ENCODE measurements at regions not wholly inside any gene's neighbourhood (a gene's known extent, or its start where the extent isn't known, plus 50 kb on each side); places are given as distances from the start of the nearest gene placed in this dataset.

DNA sequence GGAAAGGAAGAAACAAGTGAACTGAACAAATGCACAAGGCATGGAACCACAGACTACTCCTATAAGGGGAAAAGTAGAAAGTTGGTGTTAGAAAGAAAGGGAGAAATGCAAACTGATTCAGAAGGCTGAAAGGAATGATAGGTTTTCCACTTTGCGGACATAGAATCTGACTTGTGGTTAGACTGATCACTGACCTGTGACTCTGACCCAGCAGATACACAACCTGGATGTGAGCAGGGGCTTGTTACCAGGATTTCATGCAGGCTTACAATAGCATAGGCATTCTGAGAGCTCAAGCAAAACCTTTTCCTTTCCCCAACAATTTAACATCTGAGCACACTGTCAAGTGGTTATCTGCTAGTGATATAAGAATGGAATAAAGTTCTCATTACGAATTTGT, 237.0 kb upstream of the CDH20 start:
- Mint-ChIP-seq H3K4me1 (no peaks in the 10 kb centered on the region), H3K36me3 (no peaks in the 10 kb centered on the region), H3K27me3 (no peaks in the 10 kb centered on the region), H3K9me3 (no peaks in the 10 kb centered on the region), H3K27ac (no peak overlapping the region), H3K4me3 (no peak overlapping the region)
- ATAC-seq, result no peak

DNA sequence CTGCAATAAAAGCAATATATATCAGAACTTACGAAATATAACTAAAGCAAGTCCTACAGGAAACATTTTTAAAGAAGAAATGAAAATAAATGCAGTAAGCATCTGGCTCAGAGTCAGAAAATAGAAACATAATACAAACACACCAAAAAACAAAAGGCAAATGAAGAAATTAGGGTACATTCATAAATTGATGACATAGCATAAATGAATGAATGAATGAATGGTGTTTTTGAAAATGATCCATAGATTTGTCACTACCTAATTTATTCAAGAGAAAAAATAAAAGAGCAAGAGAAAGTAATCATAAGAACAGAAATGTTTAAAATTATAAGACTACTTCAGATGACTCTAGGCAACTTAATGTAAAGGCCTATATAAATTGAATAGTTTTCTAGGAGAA, 226.1 kb upstream of the CDH20 start:
- H3K27ac Mint-ChIP-seq, result no peak overlapping the region
- peaks cover 3% of the 10 kb centered on the region for H3K9me3 Mint-ChIP-seq
- no peaks in the 10 kb centered on the region for H3K36me3 Mint-ChIP-seq
- no peak overlapping the region for H3K4me3 Mint-ChIP-seq
- H3K27me3 Mint-ChIP-seq, result no peaks in the 10 kb centered on the region
- no peaks in the 10 kb centered on the region for H3K4me1 Mint-ChIP-seq
- no peak for ATAC-seq

DNA sequence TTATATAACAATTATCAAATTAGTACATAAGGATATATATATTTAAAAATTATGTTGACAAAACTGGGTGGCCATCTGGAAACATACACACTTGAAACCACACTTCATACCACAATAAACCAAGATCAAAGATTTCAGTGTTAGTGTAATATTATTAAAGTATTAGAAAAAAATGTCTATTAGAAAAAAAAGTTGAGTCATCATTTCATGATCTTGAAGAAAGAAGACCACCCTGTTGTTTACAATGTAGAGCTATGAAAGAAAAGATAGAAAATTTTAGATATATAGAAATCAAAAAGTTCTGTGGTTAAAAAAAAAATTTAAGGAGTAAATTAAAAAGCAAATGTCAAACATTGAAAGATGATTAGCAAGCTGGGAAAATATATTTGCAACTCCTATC, 224.5 kb upstream of the CDH20 start:
- ATAC-seq, result no peak
- H3K27me3 Mint-ChIP-seq, result no peaks in the 10 kb centered on the region
- H3K36me3 Mint-ChIP-seq, result no peaks in the 10 kb centered on the region
- peaks cover 6% of the 10 kb centered on the region for H3K9me3 Mint-ChIP-seq
- no peak overlapping the region for H3K4me3 Mint-ChIP-seq
- no peak overlapping the region for H3K27ac Mint-ChIP-seq
- no peaks in the 10 kb centered on the region for H3K4me1 Mint-ChIP-seq

DNA sequence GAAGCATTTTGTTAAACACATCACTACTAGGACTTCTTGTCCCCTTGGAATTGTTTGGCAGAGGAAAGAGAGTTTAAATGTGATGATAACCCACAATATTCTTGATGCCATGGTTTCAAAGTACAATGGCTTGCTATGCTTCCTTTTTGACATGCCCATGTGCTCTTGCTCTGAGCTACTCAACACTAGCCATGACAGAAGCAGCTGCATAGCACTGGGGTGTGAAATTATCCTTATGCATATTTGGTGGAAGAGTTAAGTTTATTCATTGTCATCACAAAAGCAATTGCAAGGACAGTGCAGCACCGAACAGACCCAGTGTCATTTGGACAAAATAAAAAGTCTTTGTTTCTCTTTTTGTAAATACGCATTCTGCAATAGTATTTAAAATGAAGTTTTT, 209.9 kb upstream of the CDH20 start:
- no peak for ATAC-seq
- H3K4me3 Mint-ChIP-seq, result no peak overlapping the region
- no peak overlapping the region for H3K27ac Mint-ChIP-seq
- H3K27me3 Mint-ChIP-seq, result no peaks in the 10 kb centered on the region
- H3K36me3 Mint-ChIP-seq, result no peaks in the 10 kb centered on the region
- no peaks in the 10 kb centered on the region for H3K9me3 Mint-ChIP-seq
- no peaks in the 10 kb centered on the region for H3K4me1 Mint-ChIP-seq

DNA sequence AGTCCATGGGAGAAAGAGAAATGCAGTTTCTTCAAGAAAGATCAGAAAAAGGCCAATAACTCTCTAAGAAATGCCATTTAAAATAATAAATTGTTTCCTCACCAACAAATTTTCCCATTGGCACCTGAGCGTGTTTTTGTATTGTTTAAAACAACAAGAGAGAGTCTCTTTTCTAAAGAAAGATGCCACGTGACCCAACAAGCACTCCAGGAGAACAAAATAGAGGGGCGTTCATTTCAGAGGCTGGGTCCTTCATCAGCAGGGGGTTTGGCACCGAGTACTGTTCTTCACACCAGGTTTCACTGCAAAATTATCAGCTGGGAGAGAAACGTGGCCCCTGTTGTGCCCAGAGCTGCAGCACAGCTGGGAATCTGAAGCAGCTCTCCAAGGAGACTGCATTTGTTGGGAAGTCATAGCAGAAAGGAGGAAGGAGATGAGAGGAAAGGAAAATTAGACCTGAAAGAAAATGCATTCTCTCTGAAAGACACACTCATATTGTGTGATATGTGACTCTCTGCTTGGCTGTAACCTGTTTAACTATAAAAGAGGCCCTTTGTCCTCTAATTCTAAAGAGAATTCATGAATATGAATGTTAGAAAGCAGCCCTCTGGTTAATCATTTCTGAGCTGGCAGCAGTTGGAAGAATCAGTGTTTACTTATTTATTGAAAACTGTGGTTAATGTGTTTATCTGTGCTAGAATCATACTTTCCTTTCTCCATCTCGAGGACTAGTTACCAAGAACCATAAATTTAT, 205.3 kb upstream of the CDH20 start:
- ATAC-seq, result no peak
- H3K27ac Mint-ChIP-seq, result no peak overlapping the region
- no peaks in the 10 kb centered on the region for H3K9me3 Mint-ChIP-seq
- H3K36me3 Mint-ChIP-seq, result no peaks in the 10 kb centered on the region
- no peaks in the 10 kb centered on the region for H3K27me3 Mint-ChIP-seq
- no peaks in the 10 kb centered on the region for H3K4me1 Mint-ChIP-seq
- H3K4me3 Mint-ChIP-seq, result no peak overlapping the region

DNA sequence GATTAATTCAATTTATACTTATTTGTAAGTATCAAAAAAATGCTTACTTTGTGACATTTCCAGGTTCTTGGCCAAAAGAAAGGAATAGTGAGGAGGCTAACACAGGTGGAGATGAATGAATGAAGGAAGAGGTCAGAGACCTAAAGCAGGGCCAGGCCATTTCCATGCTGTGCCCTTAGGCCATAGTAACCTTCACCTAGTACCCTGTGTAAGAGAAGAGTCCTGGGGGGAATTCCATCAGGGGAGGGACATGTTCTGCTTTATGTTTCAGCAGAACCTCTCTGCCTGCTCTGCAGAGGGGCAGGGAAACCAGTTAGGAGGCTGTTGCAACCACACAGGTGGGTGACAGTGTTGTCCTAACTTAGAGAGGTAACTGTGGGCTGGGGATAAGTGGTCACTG, 204.2 kb upstream of the CDH20 start:
- Mint-ChIP-seq H3K4me1 (no peaks in the 10 kb centered on the region), H3K27me3 (no peaks in the 10 kb centered on the region), H3K36me3 (no peaks in the 10 kb centered on the region), H3K9me3 (no peaks in the 10 kb centered on the region), H3K27ac (no peak overlapping the region), H3K4me3 (no peak overlapping the region)
- no peak for ATAC-seq

DNA sequence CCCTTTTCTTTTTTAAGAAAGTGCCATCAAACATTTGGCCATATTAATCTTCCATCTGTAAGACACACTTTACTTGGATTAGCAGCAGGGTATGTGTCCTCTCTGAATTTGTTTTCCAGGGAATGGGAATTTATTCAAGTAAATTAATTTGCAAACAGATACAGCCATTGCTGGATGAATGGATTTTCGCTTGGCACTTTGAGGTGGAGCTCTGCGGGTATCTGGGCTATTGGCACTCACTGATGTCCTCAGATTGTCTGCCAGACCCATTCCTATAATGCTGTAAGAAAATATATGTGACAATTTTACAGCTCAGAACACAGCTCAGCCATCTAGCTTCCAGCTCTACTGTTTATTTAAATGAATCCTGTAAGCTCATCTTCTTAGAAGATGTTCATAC, 201.2 kb upstream of the CDH20 start:
- Mint-ChIP-seq H3K4me1 (no peaks in the 10 kb centered on the region), H3K36me3 (no peaks in the 10 kb centered on the region), H3K27ac (no peak overlapping the region), H3K27me3 (no peaks in the 10 kb centered on the region), H3K9me3 (no peaks in the 10 kb centered on the region), H3K4me3 (no peak overlapping the region)
- no peak for ATAC-seq

DNA sequence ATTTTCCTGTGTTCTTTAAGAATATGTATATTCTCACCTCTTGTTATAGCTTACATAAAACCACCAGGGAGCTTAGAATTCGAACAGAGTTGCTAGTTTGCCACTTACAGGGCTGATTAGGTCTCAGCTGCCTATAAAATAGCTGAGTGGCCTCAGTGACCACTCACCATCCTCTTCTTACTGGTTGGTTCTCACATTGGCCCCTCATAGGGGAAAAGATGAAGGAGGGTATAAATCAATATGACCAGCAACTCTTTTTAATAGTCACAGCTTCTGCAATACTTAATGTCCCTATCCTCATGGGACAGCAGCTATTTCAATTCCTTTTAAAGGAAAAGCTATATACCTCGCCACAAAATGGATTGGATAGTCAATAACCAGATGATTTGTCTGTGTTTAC, 199.4 kb upstream of the CDH20 start:
- H3K9me3 Mint-ChIP-seq, result no peaks in the 10 kb centered on the region
- no peak overlapping the region for H3K4me3 Mint-ChIP-seq
- ATAC-seq, result no peak
- H3K27ac Mint-ChIP-seq, result no peak overlapping the region
- no peaks in the 10 kb centered on the region for H3K27me3 Mint-ChIP-seq
- no peaks in the 10 kb centered on the region for H3K4me1 Mint-ChIP-seq
- no peaks in the 10 kb centered on the region for H3K36me3 Mint-ChIP-seq

DNA sequence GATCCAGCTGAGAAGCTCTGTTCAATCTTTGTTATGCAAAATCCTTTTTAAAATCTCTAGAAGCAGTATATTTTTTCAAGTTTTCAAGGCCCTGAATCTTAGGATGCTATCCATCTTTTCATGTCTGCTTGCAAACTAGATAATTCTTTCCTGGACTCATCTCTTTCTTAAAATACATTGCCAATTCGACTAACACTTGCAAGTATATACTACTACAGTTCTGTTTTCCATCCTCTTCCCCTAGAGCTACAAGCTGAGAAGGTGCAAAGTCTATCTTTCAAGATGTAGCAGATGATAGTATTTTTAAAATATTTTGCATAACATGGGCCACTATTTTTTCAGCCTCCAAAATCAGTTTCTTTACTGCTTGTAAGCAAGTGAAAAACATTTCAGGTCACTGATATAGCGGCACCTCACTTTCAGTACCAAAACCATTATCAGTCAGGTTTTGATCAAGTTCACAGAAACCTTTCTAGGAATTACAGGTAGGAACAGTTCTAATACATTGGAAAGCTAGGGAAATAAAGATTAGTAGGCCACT, 196.4 kb upstream of the CDH20 start:
- Mint-ChIP-seq H3K27ac (no peak overlapping the region), H3K4me3 (no peak overlapping the region), H3K4me1 (no peaks in the 10 kb centered on the region), H3K9me3 (no peaks in the 10 kb centered on the region), H3K36me3 (no peaks in the 10 kb centered on the region), H3K27me3 (no peaks in the 10 kb centered on the region)
- no peak for ATAC-seq

DNA sequence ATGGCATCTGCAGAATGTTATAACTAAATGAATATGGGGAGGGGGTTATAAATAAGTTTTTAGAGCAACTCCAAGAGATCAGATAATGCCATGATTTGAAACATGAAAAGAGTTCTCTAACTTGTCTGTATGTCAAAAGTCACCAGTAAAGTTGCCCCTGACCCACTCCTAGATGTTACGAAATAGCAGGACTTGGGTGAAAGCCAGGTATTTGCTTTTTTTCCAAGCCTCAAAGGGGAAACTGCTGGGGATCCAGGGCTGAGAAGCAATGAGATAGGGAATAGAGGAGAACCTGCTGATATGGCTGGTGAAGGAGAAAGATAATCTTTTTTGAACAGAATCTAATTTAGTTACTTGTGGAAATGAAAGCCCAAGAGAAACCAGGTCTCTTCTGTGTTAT, 191.5 kb upstream of the CDH20 start:
- ATAC-seq, result no peak
- Mint-ChIP-seq H3K36me3 (no peaks in the 10 kb centered on the region), H3K9me3 (peaks cover 5% of the 10 kb centered on the region), H3K27me3 (no peaks in the 10 kb centered on the region), H3K4me3 (no peak overlapping the region), H3K27ac (no peak overlapping the region), H3K4me1 (no peaks in the 10 kb centered on the region)

DNA sequence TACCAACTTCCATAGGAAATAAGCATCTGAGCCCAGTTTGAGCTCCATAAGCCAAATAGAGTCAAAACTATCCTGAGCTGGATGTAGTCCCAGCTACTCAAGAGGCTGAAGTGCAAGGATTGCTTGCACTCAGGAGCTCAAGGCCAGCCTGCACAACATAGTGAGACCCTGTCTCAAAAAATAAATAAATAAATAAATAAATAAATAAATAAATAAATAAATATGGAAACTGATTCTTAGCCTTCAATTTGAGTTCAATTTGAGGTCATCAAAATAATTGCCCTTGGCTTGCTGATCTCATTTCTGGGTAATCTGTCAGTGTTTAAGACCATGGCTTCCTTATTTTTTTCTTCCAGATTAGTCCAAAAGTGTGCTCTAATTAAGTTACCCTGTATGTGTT, 184.9 kb upstream of the CDH20 start:
- Mint-ChIP-seq H3K9me3 (peaks cover 8% of the 10 kb centered on the region), H3K36me3 (no peaks in the 10 kb centered on the region), H3K4me3 (no peak overlapping the region), H3K27ac (no peak overlapping the region), H3K27me3 (no peaks in the 10 kb centered on the region), H3K4me1 (no peaks in the 10 kb centered on the region)
- ATAC-seq, result no peak

DNA sequence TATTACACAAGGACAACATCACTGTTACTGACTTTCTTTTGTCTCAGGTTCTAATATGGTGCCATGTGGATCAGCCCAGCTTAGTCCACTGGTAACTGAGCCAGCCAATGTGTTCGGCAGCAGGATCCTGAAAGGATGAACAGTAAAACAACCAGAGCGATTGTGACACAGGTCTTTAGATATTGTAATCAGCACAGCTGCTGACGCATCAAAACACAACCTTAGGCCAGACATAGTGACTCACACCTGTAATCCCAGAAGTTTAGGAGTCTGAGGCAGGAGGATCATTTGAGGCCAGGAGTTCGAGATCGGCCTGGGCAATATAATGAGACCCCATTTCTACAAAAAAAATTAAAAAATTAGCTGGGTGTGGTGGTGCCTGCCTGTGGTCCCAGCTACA, 183.4 kb upstream of the CDH20 start:
- Mint-ChIP-seq H3K9me3 (peaks cover 5% of the 10 kb centered on the region), H3K4me3 (no peak overlapping the region), H3K36me3 (no peaks in the 10 kb centered on the region), H3K4me1 (no peaks in the 10 kb centered on the region), H3K27ac (no peak overlapping the region), H3K27me3 (no peaks in the 10 kb centered on the region)
- no peak for ATAC-seq

DNA sequence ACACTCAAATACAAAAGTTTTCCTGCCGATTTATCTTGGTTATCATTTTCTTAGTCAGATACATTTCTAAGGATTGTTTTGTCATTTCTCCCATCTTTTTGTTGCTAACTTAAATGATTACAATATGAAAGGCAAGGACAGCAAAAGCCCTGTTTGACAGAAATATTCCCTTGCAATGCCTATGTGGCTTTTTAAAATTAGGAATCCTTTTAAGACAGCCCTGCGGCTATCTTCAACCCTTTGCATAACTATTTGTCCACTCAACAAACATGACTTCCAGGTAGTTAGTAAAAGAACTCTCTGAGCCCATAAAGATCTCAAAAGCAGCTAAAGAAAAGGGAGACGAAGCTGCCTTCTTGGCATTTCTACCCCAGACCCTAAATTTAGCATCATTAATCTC, 179.7 kb upstream of the CDH20 start:
- ATAC-seq, result no peak
- no peaks in the 10 kb centered on the region for H3K9me3 Mint-ChIP-seq
- H3K36me3 Mint-ChIP-seq, result no peaks in the 10 kb centered on the region
- H3K27ac Mint-ChIP-seq, result no peak overlapping the region
- no peak overlapping the region for H3K4me3 Mint-ChIP-seq
- H3K4me1 Mint-ChIP-seq, result no peaks in the 10 kb centered on the region
- no peaks in the 10 kb centered on the region for H3K27me3 Mint-ChIP-seq

DNA sequence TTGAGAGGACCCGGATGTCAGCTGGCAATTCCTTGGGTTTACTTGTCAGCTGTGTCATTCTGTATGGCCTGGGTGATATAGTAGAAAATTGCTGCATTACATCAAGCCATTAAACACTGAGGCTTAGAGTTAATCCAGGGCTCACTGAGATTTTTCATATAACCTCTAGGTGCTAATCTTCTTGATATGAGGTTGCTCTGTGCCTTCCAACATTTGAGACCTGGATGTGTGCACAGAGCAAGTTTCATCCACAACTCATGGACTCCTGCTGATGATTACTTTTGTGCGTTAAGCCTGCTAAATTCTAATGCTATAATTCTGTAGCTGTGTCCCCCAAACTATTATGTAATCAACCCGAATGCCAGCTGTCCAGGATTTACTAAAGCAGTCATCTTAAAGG, 178.4 kb upstream of the CDH20 start:
- ATAC-seq, result no peak
- no peaks in the 10 kb centered on the region for H3K36me3 Mint-ChIP-seq

DNA sequence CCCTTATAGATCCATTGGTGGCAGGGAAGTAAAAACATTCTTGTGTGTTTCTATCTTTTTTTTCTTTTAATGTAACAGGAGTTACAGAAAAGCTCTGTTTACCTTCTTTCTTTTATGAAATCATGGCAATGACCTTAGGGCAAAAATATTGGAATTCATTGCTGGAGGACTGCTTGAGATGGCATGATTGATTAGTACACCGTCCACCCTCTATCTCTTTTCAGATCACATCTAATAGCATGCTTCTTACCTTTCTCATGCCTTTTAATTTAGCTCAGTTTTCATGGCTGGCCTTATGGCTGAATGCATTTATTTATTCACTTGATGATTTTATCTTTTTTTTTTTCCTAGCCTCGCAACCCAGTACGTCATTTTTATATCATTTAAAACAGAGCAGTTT, 177.6 kb upstream of the CDH20 start:
- Mint-ChIP-seq H3K36me3 (no peaks in the 10 kb centered on the region), H3K4me1 (no peaks in the 10 kb centered on the region), H3K27ac (no peak overlapping the region), H3K4me3 (no peak overlapping the region), H3K9me3 (no peaks in the 10 kb centered on the region), H3K27me3 (no peaks in the 10 kb centered on the region)
- no peak for ATAC-seq

More for the DNA sequence above, 178.4 kb upstream of the CDH20 start:
- Mint-ChIP-seq H3K9me3 (no peaks in the 10 kb centered on the region), H3K27me3 (no peaks in the 10 kb centered on the region), H3K4me1 (no peaks in the 10 kb centered on the region), H3K4me3 (no peak overlapping the region), H3K27ac (no peak overlapping the region)

DNA sequence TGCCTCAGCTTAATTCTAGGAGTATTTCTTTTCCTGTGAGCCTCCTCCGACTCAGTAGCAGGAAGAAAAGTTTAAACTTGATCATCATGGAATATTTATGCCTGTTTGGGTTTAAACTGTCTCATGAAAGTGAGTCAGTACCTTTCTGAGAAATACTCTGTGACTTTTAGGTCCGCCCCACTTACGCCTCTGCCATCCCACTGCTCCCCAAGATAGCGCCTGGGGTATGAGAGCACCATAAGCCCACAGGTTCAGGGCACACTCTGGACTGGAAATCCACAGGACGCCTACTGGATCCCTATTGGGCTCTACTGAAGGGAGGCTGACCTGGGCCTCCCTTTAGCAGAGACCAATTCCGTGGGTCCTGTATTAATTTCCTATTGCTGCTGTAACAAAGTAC, 175.8 kb upstream of the CDH20 start:
- Mint-ChIP-seq H3K27me3 (no peaks in the 10 kb centered on the region), H3K4me3 (no peak overlapping the region), H3K36me3 (no peaks in the 10 kb centered on the region), H3K9me3 (no peaks in the 10 kb centered on the region), H3K4me1 (no peaks in the 10 kb centered on the region), H3K27ac (no peak overlapping the region)
- ATAC-seq, result no peak

All from stimulated activated memory B cell treated with anti-CD40 and anti-IgM and Interleukin-4, amounts not matched to agents 10 μg/mL and 1 μg/mL and 100 μg/mL, for 72 hours (primary cell).